ENCODE measurements at regions not wholly inside any gene's neighbourhood (a gene's known extent, or its start where the extent isn't known, plus 50 kb on each side); places are given as distances from the start of the nearest gene placed in this dataset.

GRCh38 chr5:98110791-98111190, 662.7 kb upstream of the RGMB start:
- H3K18ac ChIP-seq (ENCODE audit: extremely low read depth, low read length) = no peak overlapping the region
- H3K36me3 ChIP-seq (ENCODE audit: control insufficient read depth in 2 of 4, insufficient read depth in 4 of 4, low read length in 3 of 4) = peaks cover 0 to 5% (median 0%) of the 10 kb centered on the region in 4 experiments; a peak in 1 of 8 replicates
- no peak overlapping the region for H3K27ac ChIP-seq (ENCODE audit: low read depth, low read length)
- H3K79me1 ChIP-seq (ENCODE audit: low read depth, low read length) = no peaks in the 10 kb centered on the region
- H3K23me2 ChIP-seq (ENCODE audit: low read depth, low read length) = no peaks in the 10 kb centered on the region
- WGBS, 2 experiments (ENCODE audit: extremely low coverage in 1 of 2, insufficient coverage in 1 of 2, insufficient read length in 1 of 2, insufficient replicate concordance in 2 of 2, low coverage in 1 of 2, low lambda C conversion rate in 2 of 2, missing lambda C conversion rate in 1 of 2) = 68% methylated on average over 4 of the region's 4 CpGs; no CpG with 5 or more reads in 1 of the 2 experiments
- H3K4me1 ChIP-seq (replicated peaks in 1 of 4; ENCODE audit: control insufficient read depth in 3 of 4, insufficient read depth in 4 of 4, low read length in 3 of 4) = no peaks in the 10 kb centered on the region
- DNase-seq (ENCODE audit: low read depth in 1 of 2, low spot score in 2 of 2) (no peak), FAIRE-seq (no peak)
- no peak overlapping the region for H2BK20ac ChIP-seq (ENCODE audit: low read length)
- H3K23ac ChIP-seq (ENCODE audit: insufficient read length) = no peak overlapping the region
- H4K5ac ChIP-seq (ENCODE audit: insufficient read length, low read depth, low read length) = no peak overlapping the region
- H2AK5ac ChIP-seq (ENCODE audit: low read depth, low read length) = no peak overlapping the region
- no peak overlapping the region for H2BK15ac ChIP-seq (ENCODE audit: low read length)
- ChIA-PET POLR2A (ENCODE audit: partially characterized antibody) (no interaction called here), CTCF (ENCODE audit: partially characterized antibody) (interaction anchor here (0.6 to 1.4 kb wide), 4 partner anchors 45 to 662 kb away, joined by 3 to 4 read pairs (median 3); no protein-coding TSS in a partner anchor)
- H3K9ac ChIP-seq (replicated peaks in 1 of 4; ENCODE audit: extremely low read depth in 1 of 4, low read depth in 3 of 4, low read length in 3 of 4) = no peak overlapping the region
- no peak overlapping the region for H2BK120ac ChIP-seq (replicated peaks; ENCODE audit: low read depth, low read length)
- no peak overlapping the region for H4K8ac ChIP-seq (ENCODE audit: extremely low read depth, insufficient read depth, low read length)
- no peak overlapping the region for H3K4me3 ChIP-seq (ENCODE audit: extremely low read depth in 1 of 4, insufficient read depth in 2 of 4, low read depth in 3 of 4, low read length in 4 of 4)
- no peak overlapping the region for H3K56ac ChIP-seq (replicated peaks; ENCODE audit: insufficient read length, low read depth, low read length)
- no peaks in the 10 kb centered on the region for H4K20me1 ChIP-seq (replicated peaks in 1 of 2; ENCODE audit: control insufficient read depth in 1 of 2, insufficient read depth in 2 of 2, low read length in 2 of 2)
- no peak overlapping the region for H2BK5ac ChIP-seq (ENCODE audit: low read depth, low read length)
- no peak overlapping the region for H3K14ac ChIP-seq (ENCODE audit: insufficient read length)
- no peaks in the 10 kb centered on the region for H3K27me3 ChIP-seq (replicated peaks in 1 of 4; ENCODE audit: control insufficient read depth in 3 of 4, extremely low read depth in 1 of 4, insufficient read depth in 3 of 4, low read length in 3 of 4)
- H2BK12ac ChIP-seq (ENCODE audit: low read depth, low read length) = no peak overlapping the region
- no peaks in the 10 kb centered on the region for H3K79me2 ChIP-seq (ENCODE audit: control insufficient read depth in 1 of 2, insufficient read depth in 2 of 2, low read length in 2 of 2)
- no peak overlapping the region for H2AFZ ChIP-seq (ENCODE audit: low read length)
- H3K4ac ChIP-seq (replicated peaks; ENCODE audit: insufficient read length, low read depth, low read length) = no peak overlapping the region
- no peak overlapping the region for H4K91ac ChIP-seq (replicated peaks; ENCODE audit: insufficient read length, low read length)
- H3K9me3 ChIP-seq (ENCODE audit: insufficient read depth in 2 of 2, low read depth in 1 of 2, low read length in 1 of 2) = peaks cover 6 to 11% of the 10 kb centered on the region in 2 experiments
- H3K4me2 ChIP-seq (ENCODE audit: insufficient read depth in 1 of 2, low read depth in 2 of 2, low read length in 2 of 2) = no peak overlapping the region
- TF ChIP-seq ASH2L (IDR thresholded peaks at IDR 0.05; ENCODE audit: low read length) = no peak
- no peak for TF ChIP-seq SAP30 (IDR thresholded peaks at IDR 0.05; ENCODE audit: insufficient read depth, insufficient replicate concordance, low read length)
- no peak for TF ChIP-seq CEBPB (IDR thresholded peaks at IDR 0.05; ENCODE audit: low read depth, low read length)
- TF ChIP-seq ATF3 (IDR thresholded peaks at IDR 0.05; ENCODE audit: insufficient read depth, low read depth, low read length) = no peak
- no peak for TF ChIP-seq RAD21 (IDR thresholded peaks at IDR 0.05 in 1 of 2, conservative IDR thresholded peaks at IDR 0.05 in 1 of 2; ENCODE audit: low read depth in 2 of 2, low read length in 2 of 2)
- TF ChIP-seq SP2 (IDR thresholded peaks at IDR 0.05; ENCODE audit: low read length) = no peak
- TF ChIP-seq CREB1 (IDR thresholded peaks at IDR 0.05) = no peak
- no peak for TF ChIP-seq GTF2F1 (IDR thresholded peaks at IDR 0.05; ENCODE audit: borderline replicate concordance, low read depth, low read length)
- TF ChIP-seq TBP (IDR thresholded peaks at IDR 0.05; ENCODE audit: low read depth, low read length) = no peak
- TF ChIP-seq, protein P1, sequence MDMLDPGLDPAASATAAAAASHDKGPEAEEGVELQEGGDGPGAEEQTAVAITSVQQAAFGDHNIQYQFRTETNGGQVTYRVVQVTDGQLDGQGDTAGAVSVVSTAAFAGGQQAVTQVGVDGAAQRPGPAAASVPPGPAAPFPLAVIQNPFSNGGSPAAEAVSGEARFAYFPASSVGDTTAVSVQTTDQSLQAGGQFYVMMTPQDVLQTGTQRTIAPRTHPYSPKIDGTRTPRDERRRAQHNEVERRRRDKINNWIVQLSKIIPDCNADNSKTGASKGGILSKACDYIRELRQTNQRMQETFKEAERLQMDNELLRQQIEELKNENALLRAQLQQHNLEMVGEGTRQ (IDR thresholded peaks at IDR 0.05; ENCODE audit: low read length) = no peak
- TF ChIP-seq NRF1 (IDR thresholded peaks at IDR 0.05; ENCODE audit: low read depth, low read length) = no peak
- TF ChIP-seq CTBP2 (IDR thresholded peaks at IDR 0.05; ENCODE audit: borderline replicate concordance, insufficient read depth, insufficient read length, low read length) = no peak
- no peak for TF ChIP-seq EP300 (IDR thresholded peaks at IDR 0.05; ENCODE audit: borderline replicate concordance in 1 of 2, low read depth in 2 of 2, low read length in 2 of 2)

Data from H1 (cell line).